SK-N-SH treated with all-trans-retinoic acid at 6 μM for 48 hours (cell line): ENCODE measurements at regions not wholly inside any gene's neighbourhood (a gene's known extent, or its start where the extent isn't known, plus 50 kb on each side); places are given as distances from the start of the nearest gene placed in this dataset.

Experiments used
- ATAC-seq: fragments of 200-7000 bp; cut with Tn5 transposase; 3 replicates; pipeline ENCODE4 v1.9.1; 2020; ENCODE audit warnings: mild to moderate bottlenecking, moderate library complexity
- ARNTL ChIP-seq: fragments of 450-650 bp; formaldehyde crosslinking; IDR thresholded peaks from 2 replicates; pipeline ENCODE4 v1.5.0; 2020; ENCODE audit warnings: low read depth, mild to moderate bottlenecking, moderate library complexity, borderline replicate concordance
- BACH2 ChIP-seq: fragments of 250-450 bp; sonication (Bioruptor Pico); IDR thresholded peaks from 2 replicates; pipeline ENCODE4 v1.9.0; 2021; ENCODE audit warnings: mild to moderate bottlenecking, borderline replicate concordance
- CSDC2 ChIP-seq: fragments of 250-450 bp; sonication (Bioruptor Pico); IDR thresholded peaks from 2 replicates; pipeline ENCODE4 v1.5.0; 2020; ENCODE audit warnings: mild to moderate bottlenecking, moderate library complexity
- ISL1 ChIP-seq: fragments of 250-450 bp; sonication (Bioruptor Pico); IDR thresholded peaks from 2 replicates; pipeline ENCODE4 v2.1.2; 2022; ENCODE audit warnings: mild to moderate bottlenecking, moderate library complexity
- OSR1 ChIP-seq: fragments of 250-450 bp; sonication (Bioruptor Pico); IDR thresholded peaks from 2 replicates; pipeline ENCODE4 v1.8.0; 2022; ENCODE audit warnings: moderate library complexity, mild to moderate bottlenecking, inconsistent platforms
- PPARA ChIP-seq: fragments of 250-450 bp; sonication (Bioruptor Pico); IDR thresholded peaks from 2 replicates; pipeline ENCODE4 v1.5.0; 2020; ENCODE audit warnings: mild to moderate bottlenecking, borderline replicate concordance
- RARB ChIP-seq: fragments of 250-450 bp; sonication (Bioruptor Pico); IDR thresholded peaks from 2 replicates; pipeline ENCODE4 v1.8.0; 2021; ENCODE audit warnings: mild to moderate bottlenecking, moderate library complexity
- SNAI2 ChIP-seq: fragments of 250-450 bp; sonication (Bioruptor Pico); IDR thresholded peaks from 2 replicates; pipeline ENCODE4 v1.5.0; 2020; ENCODE audit warnings: mild to moderate bottlenecking, moderate library complexity
- TCF4 ChIP-seq: fragments of 250-450 bp; sonication (Bioruptor Pico); IDR thresholded peaks from 2 replicates; pipeline ENCODE4 v1.8.0; 2021; ENCODE audit warnings: mild to moderate bottlenecking, moderate library complexity, borderline replicate concordance
- TOX ChIP-seq: fragments of 250-450 bp; sonication (Bioruptor Pico); IDR thresholded peaks from 2 replicates; pipeline ENCODE4 v1.8.0; 2021; ENCODE audit warnings: mild to moderate bottlenecking, moderate library complexity, borderline replicate concordance
- ZC3H10 ChIP-seq: fragments of 250-450 bp; sonication (Bioruptor Pico); IDR thresholded peaks from 2 replicates; pipeline ENCODE4 v1.5.1; 2021; ENCODE audit warnings: mild to moderate bottlenecking, moderate library complexity
- ZFP3 ChIP-seq: fragments of 250-450 bp; sonication (Bioruptor Pico); IDR thresholded peaks from 2 replicates; pipeline ENCODE4 v1.5.0; 2020; ENCODE audit warnings: mild to moderate bottlenecking, moderate library complexity
- ZFP30 ChIP-seq: fragments of 450-650 bp; formaldehyde crosslinking; IDR thresholded peaks from 2 replicates; pipeline ENCODE4 v1.5.0; 2022; ENCODE audit warnings: mild to moderate bottlenecking, moderate library complexity
- ZNF565 ChIP-seq: fragments of 450-650 bp; formaldehyde crosslinking; conservative IDR thresholded peaks from 2 replicates; pipeline ENCODE4 v1.5.0; 2020; ENCODE audit warnings: low read depth, mild to moderate bottlenecking, moderate library complexity
- ZNF8 ChIP-seq: fragments of 450-650 bp; formaldehyde crosslinking; IDR thresholded peaks from 2 replicates; pipeline ENCODE4 v1.5.0; 2020; ENCODE audit warnings: mild to moderate bottlenecking, moderate library complexity
- TF ChIP-seq, protein P1 (sequence below): fragments of 250-450 bp; sonication (Bioruptor Pico); IDR thresholded peaks from 2 replicates; pipeline ENCODE4 v1.8.0; 2021; ENCODE audit warnings: low read depth, mild to moderate bottlenecking, moderate library complexity, borderline replicate concordance
- TF ChIP-seq, protein P2 (sequence below): fragments of 250-450 bp; sonication (Bioruptor Pico); IDR thresholded peaks from 2 replicates; pipeline ENCODE4 v1.5.1; 2020; ENCODE audit warnings: low read depth, mild to moderate bottlenecking, moderate library complexity
- TF ChIP-seq, protein P3 (sequence below): fragments of 250-450 bp; sonication (Bioruptor Pico); IDR thresholded peaks from 2 replicates; pipeline ENCODE4 v1.8.0; 2020; ENCODE audit warnings: mild to moderate bottlenecking, moderate library complexity, borderline replicate concordance
- TF ChIP-seq, protein P4 (sequence below): fragments of 250-450 bp; sonication (Bioruptor Pico); IDR thresholded peaks from 2 replicates; pipeline ENCODE4 v1.5.1; 2021; ENCODE audit warnings: mild to moderate bottlenecking, moderate library complexity
- TF ChIP-seq, protein P5 (sequence below): fragments of 250-450 bp; sonication (Bioruptor Pico); IDR thresholded peaks from 2 replicates; pipeline ENCODE4 v1.5.0; 2020; ENCODE audit warnings: mild to moderate bottlenecking, moderate library complexity

DNA sequence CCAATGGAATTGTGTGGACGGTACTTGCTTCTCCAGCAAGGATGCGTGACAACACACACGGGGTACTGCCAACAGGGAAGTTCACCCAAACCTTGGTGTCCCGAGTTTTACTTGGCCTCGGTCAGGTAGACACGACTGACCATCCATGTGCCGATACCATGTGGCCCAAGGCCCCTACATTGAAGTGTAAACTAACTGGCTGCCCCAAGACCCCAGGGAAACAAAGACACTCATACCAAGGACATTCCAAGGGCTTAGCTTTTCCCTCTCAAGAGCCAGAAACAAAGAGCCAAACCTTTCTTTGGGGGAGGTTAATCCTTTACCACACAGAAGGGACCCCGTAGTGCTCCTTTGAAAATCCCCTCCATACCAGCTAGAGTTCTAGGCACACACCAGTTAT, 215.9 kb upstream of the TNRC6C start:
- no peak for ATAC-seq
- no peak for TF ChIP-seq SNAI2 (CRISPR knock-in tag)
- TF ChIP-seq, protein P1, sequence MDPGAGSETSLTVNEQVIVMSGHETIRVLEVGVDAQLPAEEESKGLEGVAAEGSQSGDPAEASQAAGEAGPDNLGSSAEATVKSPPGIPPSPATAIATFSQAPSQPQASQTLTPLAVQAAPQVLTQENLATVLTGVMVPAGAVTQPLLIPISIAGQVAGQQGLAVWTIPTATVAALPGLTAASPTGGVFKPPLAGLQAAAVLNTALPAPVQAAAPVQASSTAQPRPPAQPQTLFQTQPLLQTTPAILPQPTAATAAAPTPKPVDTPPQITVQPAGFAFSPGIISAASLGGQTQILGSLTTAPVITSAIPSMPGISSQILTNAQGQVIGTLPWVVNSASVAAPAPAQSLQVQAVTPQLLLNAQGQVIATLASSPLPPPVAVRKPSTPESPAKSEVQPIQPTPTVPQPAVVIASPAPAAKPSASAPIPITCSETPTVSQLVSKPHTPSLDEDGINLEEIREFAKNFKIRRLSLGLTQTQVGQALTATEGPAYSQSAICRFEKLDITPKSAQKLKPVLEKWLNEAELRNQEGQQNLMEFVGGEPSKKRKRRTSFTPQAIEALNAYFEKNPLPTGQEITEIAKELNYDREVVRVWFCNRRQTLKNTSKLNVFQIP, result no peak
- TF ChIP-seq, protein P2, sequence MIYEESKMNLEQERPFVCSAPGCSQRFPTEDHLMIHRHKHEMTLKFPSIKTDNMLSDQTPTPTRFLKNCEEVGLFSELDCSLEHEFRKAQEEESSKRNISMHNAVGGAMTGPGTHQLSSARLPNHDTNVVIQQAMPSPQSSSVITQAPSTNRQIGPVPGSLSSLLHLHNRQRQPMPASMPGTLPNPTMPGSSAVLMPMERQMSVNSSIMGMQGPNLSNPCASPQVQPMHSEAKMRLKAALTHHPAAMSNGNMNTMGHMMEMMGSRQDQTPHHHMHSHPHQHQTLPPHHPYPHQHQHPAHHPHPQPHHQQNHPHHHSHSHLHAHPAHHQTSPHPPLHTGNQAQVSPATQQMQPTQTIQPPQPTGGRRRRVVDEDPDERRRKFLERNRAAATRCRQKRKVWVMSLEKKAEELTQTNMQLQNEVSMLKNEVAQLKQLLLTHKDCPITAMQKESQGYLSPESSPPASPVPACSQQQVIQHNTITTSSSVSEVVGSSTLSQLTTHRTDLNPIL (CRISPR knock-in tag), result no peak
- TF ChIP-seq, protein P3, sequence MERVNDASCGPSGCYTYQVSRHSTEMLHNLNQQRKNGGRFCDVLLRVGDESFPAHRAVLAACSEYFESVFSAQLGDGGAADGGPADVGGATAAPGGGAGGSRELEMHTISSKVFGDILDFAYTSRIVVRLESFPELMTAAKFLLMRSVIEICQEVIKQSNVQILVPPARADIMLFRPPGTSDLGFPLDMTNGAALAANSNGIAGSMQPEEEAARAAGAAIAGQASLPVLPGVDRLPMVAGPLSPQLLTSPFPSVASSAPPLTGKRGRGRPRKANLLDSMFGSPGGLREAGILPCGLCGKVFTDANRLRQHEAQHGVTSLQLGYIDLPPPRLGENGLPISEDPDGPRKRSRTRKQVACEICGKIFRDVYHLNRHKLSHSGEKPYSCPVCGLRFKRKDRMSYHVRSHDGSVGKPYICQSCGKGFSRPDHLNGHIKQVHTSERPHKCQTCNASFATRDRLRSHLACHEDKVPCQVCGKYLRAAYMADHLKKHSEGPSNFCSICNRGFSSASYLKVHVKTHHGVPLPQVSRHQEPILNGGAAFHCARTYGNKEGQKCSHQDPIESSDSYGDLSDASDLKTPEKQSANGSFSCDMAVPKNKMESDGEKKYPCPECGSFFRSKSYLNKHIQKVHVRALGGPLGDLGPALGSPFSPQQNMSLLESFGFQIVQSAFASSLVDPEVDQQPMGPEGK, result no peak
- TF ChIP-seq CSDC2 (CRISPR knock-in tag), result no peak
- no peak for TF ChIP-seq TOX
- TF ChIP-seq TCF4 (CRISPR knock-in tag), result no peak
- TF ChIP-seq, protein P4, sequence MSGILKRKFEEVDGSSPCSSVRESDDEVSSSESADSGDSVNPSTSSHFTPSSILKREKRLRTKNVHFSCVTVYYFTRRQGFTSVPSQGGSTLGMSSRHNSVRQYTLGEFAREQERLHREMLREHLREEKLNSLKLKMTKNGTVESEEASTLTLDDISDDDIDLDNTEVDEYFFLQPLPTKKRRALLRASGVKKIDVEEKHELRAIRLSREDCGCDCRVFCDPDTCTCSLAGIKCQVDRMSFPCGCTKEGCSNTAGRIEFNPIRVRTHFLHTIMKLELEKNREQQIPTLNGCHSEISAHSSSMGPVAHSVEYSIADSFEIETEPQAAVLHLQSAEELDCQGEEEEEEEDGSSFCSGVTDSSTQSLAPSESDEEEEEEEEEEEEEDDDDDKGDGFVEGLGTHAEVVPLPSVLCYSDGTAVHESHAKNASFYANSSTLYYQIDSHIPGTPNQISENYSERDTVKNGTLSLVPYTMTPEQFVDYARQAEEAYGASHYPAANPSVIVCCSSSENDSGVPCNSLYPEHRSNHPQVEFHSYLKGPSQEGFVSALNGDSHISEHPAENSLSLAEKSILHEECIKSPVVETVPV, result no peak
- no peak for TF ChIP-seq OSR1 (CRISPR knock-in tag)
- TF ChIP-seq, protein P5, sequence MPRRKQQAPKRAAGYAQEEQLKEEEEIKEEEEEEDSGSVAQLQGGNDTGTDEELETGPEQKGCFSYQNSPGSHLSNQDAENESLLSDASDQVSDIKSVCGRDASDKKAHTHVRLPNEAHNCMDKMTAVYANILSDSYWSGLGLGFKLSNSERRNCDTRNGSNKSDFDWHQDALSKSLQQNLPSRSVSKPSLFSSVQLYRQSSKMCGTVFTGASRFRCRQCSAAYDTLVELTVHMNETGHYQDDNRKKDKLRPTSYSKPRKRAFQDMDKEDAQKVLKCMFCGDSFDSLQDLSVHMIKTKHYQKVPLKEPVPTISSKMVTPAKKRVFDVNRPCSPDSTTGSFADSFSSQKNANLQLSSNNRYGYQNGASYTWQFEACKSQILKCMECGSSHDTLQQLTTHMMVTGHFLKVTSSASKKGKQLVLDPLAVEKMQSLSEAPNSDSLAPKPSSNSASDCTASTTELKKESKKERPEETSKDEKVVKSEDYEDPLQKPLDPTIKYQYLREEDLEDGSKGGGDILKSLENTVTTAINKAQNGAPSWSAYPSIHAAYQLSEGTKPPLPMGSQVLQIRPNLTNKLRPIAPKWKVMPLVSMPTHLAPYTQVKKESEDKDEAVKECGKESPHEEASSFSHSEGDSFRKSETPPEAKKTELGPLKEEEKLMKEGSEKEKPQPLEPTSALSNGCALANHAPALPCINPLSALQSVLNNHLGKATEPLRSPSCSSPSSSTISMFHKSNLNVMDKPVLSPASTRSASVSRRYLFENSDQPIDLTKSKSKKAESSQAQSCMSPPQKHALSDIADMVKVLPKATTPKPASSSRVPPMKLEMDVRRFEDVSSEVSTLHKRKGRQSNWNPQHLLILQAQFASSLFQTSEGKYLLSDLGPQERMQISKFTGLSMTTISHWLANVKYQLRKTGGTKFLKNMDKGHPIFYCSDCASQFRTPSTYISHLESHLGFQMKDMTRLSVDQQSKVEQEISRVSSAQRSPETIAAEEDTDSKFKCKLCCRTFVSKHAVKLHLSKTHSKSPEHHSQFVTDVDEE (CRISPR knock-in tag), result no peak
- TF ChIP-seq RARB (CRISPR knock-in tag), result no peak

DNA sequence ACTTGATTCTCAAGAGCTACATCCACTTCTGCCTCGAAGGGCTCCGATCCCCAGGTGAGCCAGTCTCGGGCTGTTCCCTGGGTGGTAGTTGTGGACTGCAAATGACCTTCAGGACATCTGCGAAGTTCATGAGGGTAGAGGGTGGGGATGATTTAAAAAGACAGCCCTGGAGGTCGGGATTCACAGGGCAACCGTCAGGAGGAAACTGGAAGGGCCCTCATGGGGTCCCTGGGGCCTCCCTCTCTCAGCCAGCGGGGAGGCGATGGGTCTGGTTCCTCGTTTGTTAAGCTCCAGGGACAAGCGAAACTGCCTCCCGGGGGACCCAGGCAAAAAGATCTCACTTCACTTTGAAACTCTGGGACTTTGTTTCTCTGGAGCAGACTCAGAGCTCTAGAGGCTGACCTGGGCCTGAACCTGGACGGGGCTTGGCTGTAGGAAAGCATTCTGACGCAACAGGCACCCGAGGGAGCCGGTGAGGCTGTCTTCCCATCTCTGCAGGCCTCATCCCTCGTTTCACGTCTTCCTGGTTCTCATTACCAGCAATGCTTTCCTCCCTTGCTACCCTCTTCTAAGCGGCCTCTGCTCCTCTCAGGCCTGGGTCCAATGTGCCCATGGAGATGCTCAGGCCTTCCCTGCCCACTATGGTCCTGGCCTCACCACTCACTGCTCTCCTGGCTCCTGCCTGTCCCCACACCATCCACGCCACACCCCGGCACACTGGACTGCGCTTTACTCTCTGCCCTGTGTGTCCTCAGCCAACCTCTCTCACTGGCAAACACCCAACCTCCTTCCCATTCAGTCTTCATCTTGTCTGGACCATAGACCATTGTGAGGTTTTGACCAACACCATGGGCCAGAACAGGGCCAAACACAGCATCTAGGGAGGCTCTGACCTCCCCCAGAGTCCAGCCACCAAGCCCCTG, 214.2 kb upstream of the TNRC6C start:
- ATAC-seq, result no peak
- TF ChIP-seq PPARA (CRISPR knock-in tag), result no peak
- TF ChIP-seq RARB (CRISPR knock-in tag), result no peak
- TF ChIP-seq ZC3H10 (CRISPR knock-in tag), result no peak
- no peak for TF ChIP-seq ISL1 (CRISPR knock-in tag)
- TF ChIP-seq, protein P3, result no peak
- TF ChIP-seq, protein P5 (CRISPR knock-in tag), result no peak
- TF ChIP-seq ZNF8 (CRISPR knock-in tag), result no peak
- no peak for TF ChIP-seq BACH2 (CRISPR knock-in tag)
- no peak for TF ChIP-seq TOX
- no peak for TF ChIP-seq ZFP30 (CRISPR knock-in tag)
- TF ChIP-seq ARNTL (CRISPR knock-in tag), result no peak
- TF ChIP-seq, protein P2 (CRISPR knock-in tag), result no peak
- TF ChIP-seq ZFP3 (CRISPR knock-in tag), result no peak
- no peak for TF ChIP-seq ZNF565 (CRISPR knock-in tag)
- TF ChIP-seq, protein P1, result no peak
- no peak for TF ChIP-seq TCF4 (CRISPR knock-in tag)
